Left cardiac atrium (tissue), 4 donors: ENCODE measurements at regions not wholly inside any gene's neighbourhood (a gene's known extent, or its start where the extent isn't known, plus 50 kb on each side); places are given as distances from the start of the nearest gene placed in this dataset.
A peak's percentile ranks its signal among the peaks of the same experiment; 100 is the strongest.

Experiments
- ATAC-seq, 2 donors: fragments of 200-7000 bp; cut with Tn5 transposase; one replicate each; pipeline ENCODE4 v1.9.1; 2020; ENCODE audit warnings: mild to moderate bottlenecking in 2 of 2, moderate library complexity in 2 of 2
- DNase-seq: peaks from one replicate; pipeline ENCODE4 v3.0.0-alpha.2; 2020
- intact Hi-C, 2 donors: fragments of 100-400 bp; cut with DNase I; formaldehyde crosslinking; loops; one replicate each; pipeline versions ENCODE4 v1.14.1 to v1.15.1; 2022 to 2023
- donor health status: DM: no; HTN: yes; CAD: no.
- donor health status: DM: no; HTN: yes; CAD: no; lungs with severe emphysema.
- donor health status: DM: yes; HTN: yes; CAD: no.
- donor health status: Dilated cardiomyopathy.

GRCh38 chr2:88303865-88304264, 133.7 kb downstream of the THNSL2 start:
- DNase-seq (no peak), ATAC-seq (no peak)
- intact Hi-C loops: no loop called here

DNA sequence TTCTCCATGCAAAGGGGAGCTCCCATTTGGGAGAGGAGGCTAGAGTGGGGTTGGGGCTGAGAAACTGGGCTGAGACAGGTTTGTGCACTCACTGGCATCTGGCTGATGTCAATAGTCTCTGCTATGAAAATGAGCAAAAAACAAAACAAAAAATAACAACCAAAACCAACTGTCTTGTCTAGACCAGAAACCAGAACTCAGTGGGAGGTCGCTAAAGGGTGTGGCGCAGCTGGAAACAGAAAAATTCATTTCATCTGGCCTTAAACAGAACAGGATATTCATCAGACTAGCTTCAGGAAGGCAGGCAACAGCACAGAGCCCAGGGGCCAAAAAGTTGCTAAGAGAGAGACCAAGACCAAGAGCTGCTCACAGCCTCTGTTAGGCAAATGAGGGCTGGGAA, 126.1 kb downstream of the THNSL2 start:
- no peak for ATAC-seq
- intact Hi-C loops: no loop called here
- DNase-seq: no peak

- intact Hi-C loops: no loop called here
- DNase-seq: no peak
- ATAC-seq: no peak
Measured at GRCh38 chr2:88283886-88284592, 113.9 kb downstream of the THNSL2 start.

GRCh38 chr2:88281302-88282217, 111.4 kb downstream of the THNSL2 start:
- DNase-seq: no peak
- intact Hi-C loops: no loop called here
- ATAC-seq: peak; percentile 53 to 70

- ATAC-seq: no peak
- intact Hi-C loops: no loop called here
Measured at GRCh38 chr2:88269836-88270235, 99.7 kb downstream of the THNSL2 start.

GRCh38 chr2:88265352-88266303, 95.5 kb downstream of the THNSL2 start:
- intact Hi-C loops: no loop called here
- peak; percentile 73 to 93 for ATAC-seq
- DNase-seq: no peak

More at GRCh38 chr2:88269836-88270235, 99.7 kb downstream of the THNSL2 start:
- no peak for DNase-seq

DNA sequence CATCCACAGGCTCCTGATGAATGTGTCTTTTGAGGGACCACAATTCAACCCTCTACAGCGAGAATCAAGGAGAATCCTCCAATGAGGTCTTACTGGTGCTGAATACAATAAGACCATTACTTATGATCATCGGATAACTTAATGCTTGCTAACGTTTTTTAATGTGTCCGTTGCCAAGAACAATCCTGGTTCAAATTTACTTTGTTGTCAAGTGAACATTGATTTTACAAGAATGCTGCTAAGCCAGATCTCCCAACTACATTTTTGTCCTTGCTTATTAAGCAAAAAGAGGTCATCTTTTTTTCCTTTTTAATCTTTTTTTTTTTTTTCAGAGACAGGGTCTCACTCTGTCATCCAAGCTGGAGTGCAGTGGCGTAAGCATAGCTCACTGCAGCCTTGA, 93.7 kb downstream of the THNSL2 start:
- ATAC-seq: no peak
- DNase-seq: no peak
- intact Hi-C loops: no loop called here

DNA sequence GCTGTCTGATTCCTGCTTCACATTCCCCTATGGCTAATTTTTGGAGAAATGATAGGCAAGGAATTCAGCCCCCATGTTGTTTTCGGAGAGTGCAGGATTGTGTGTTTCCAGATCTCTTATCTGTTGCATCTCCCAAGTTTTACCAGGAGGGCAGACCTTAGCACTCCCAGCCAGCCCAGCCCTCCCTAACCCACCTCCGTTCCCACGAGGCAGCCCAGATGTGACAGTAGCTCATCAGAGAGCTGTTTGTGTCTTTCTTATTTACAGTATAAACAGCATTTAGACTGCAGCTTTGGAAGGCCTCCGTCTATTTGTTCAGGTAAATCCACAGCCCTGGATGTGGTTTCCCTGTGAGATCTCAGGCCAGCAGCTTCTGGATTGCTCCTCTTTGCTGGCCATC, 91.6 kb downstream of the THNSL2 start:
- intact Hi-C loops: no loop called here
- ATAC-seq (no peak), DNase-seq (no peak)

DNA sequence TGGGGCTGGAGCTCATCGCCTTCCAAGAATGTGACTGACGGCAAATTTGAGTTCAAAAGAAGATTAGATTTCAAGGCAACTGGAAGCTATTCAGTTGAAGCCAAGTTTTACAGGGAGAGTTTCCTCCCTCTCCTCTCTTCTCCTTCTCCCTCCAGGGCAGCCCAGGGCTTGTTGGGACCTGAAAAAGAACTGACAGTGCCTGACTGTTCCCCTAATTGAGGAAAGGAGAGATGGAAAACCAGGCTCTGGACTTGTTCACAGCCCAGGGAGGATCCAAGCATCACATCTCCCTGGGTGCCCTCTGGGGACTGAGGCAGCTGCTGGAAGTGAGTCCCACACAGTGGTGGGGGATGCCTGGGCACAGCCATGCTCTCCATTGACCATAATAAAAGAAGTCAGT, 88.1 kb downstream of the THNSL2 start:
- no peak for ATAC-seq
- intact Hi-C loops: no loop called here
- DNase-seq: no peak

DNA sequence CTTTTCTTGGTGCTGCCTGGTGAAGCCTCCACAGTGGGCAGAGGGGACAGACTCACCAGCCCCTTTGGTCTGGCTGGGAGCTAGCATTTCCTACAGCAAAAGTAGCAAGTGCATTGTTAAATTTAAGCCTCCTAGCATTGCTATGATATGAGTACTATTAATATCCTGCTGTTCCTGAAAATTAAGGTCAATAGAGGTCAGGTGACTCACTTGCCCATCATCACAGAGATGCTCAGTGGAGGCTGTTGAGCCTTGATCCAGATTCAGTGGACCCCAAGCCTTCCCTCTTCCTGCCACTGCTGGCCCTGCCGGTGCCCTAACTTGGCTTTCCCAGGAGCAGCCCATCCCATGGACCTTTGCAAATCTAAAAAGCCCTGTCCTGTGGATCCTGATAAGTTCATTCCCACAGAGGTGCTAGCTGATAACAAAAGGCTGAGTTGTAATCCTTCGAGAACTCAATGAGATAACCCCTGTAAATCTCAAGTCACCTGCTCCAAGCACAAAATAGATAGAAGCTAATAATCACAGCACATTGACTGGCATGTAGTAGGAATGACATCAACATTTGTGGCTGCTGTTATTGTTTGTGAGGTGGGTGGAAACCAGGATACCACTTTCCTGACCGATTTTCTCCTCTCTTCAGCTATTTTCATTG, 84.4 kb downstream of the THNSL2 start:
- intact Hi-C loops: no loop called here
- DNase-seq (no peak), ATAC-seq (peak; percentile 63 to 73)

- intact Hi-C loops: no loop called here
- ATAC-seq (no peak), DNase-seq (no peak)
Measured at GRCh38 chr2:88253997-88254396, 83.9 kb downstream of the THNSL2 start.

DNA sequence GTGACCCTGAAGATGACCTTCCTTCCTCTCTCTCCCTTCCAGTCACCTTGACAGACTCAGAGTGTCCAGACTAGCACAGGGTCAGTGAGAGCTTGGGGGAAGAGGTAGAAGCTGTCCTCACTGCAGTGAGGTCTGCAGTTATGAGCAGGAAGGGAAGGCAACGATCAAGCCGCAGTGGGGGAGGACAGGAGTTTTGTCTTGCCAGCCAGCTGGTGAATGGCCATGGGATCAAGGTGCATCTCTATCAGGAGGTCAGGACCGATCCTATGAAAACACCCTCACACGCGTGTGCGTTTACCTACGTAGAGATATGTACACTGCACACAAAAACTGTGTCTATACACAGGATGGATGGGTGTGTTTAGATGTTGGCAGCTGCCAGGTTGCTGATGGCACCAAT, 83.2 kb downstream of the THNSL2 start:
- intact Hi-C loops: no loop called here
- no peak for DNase-seq

DNA sequence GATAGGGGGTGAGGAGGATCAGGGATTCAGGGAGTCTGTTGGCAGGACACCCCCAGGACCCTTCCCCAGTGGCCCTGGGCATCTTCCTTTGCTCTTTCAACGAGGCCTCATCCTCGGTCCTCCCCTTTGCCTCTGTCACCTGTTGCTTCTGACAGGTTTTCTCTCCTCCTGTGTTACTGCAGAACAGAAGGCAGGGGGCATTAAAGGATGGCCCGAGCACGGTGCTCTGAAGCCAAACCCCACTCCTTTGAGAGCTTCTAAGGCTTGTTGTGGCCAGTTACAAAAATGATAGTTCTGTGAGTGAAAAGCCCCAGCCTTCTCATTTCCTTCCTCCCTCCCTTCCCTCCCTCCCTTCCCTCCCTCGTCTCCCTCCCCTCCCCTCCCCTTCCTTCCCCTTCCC, 82.5 kb downstream of the THNSL2 start:
- ATAC-seq: no peak
- no peak for DNase-seq
- intact Hi-C loops: no loop called here

More for the DNA sequence above, 83.2 kb downstream of the THNSL2 start:
- ATAC-seq: no peak

DNA sequence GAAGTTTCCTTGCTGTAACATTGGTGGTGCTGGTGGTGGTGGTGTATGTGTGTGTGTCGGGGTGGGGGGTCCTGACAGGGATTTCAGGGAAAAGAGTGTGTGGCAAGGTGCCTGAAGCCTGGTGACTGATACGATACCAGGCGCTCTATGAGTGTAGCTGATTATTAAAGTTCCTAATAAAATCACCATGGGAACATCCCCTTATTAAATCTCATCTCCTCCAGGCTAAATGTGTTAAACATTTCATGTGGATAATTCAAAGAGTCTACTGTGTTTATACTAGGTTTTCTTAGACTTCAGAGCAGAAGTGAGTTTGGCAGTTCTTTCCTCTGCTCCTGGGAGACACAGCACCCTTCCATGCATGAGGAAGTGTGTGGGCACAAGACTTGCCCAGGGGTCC, 82.0 kb downstream of the THNSL2 start:
- intact Hi-C loops: no loop called here
- DNase-seq (no peak), ATAC-seq (no peak)

DNA sequence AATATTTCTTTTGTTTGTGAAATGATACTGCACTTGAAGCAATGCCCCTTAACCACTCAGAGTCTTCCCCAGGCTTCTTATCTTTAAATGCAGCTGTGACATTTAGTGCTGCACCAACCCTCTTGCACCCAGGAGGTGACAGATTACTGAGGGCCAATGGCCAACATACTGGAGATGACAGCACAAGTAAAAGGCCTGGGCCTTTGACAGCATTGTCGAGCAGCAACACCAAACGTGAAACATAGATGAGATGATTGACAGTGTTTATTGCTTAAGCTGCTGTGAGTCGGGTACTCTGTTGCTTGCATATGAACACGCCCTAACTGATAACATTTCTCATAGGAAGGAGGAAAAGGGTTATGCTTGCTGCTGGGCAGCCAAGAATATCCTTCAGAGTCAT, 80.3 kb downstream of the THNSL2 start:
- ATAC-seq (peak in 1 of 2 donors; percentile 53), DNase-seq (no peak)
- intact Hi-C loops: no loop called here

DNA sequence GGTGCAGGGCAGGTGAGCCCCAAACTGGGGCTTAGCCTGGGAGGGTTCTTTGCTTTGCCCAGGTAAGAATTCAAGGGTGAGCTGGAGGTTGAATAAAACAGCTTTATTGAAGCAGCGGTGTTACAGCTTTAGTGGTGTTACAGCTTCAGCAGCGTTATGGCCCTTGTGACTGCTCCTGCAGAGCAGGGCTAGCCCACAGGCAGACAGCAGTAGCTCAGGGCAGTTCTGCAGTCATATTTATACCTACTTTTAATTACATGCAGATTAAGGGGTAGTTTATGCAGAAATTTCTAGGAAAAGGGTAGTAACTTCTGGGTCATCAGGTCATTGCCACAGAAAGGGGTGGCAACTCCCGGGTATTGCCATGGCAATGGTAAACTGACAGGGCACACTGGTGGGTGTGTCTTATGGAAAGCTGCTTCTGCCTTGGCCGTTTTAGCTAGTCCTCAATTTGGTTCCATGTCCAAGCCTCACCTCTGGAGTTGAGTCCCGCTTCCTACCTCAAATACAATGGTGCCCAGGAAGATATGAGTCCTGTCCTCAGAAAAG, 78.2 kb downstream of the THNSL2 start:
- DNase-seq: no peak
- ATAC-seq: no peak
- intact Hi-C loops: no loop called here

GRCh38 chr2:88247531-88247930, 77.4 kb downstream of the THNSL2 start:
- ATAC-seq: peak in 1 of 2 donors; percentile 14
- intact Hi-C loops: no loop called here
- DNase-seq: no peak

GRCh38 chr2:88245109-88245508, 75.0 kb downstream of the THNSL2 start:
- ATAC-seq (no peak), DNase-seq (no peak)
- intact Hi-C loops: no loop called here

- no peak for DNase-seq
- intact Hi-C loops: no loop called here
- ATAC-seq: peak in 1 of 2 donors; percentile 30
Measured at GRCh38 chr2:88239781-88240180, 69.6 kb downstream of the THNSL2 start.
